Liver (tissue), 3 donors: ENCODE measurements at regions not wholly inside any gene's neighbourhood (a gene's known extent, or its start where the extent isn't known, plus 50 kb on each side); places are given as distances from the start of the nearest gene placed in this dataset.

ENCODE experiments used
- EGR1 ChIP-seq, 2 donors: IDR thresholded peaks; 2 replicates each; pipeline ENCODE4 v1.6.1; 2016 to 2018; ENCODE audit warnings: antibody characterized with exemption in 2 of 2, low read depth in 2 of 2
- GABPA ChIP-seq, 2 donors: IDR thresholded peaks in 1 of 2; conservative IDR thresholded peaks in 1 of 2; 2 replicates each; pipeline ENCODE4 v1.6.1; 2016; ENCODE audit warnings: antibody characterized with exemption in 2 of 2, mild to moderate bottlenecking in 1 of 2, moderate library complexity in 1 of 2
- HNF4G ChIP-seq: IDR thresholded peaks from 2 replicates; pipeline ENCODE4 v1.6.1; 2016; ENCODE audit warnings: antibody characterized with exemption
- JUND ChIP-seq, 2 donors: IDR thresholded peaks; 2 replicates each; pipeline ENCODE4 v1.6.1; 2016; ENCODE audit warnings: antibody characterized with exemption in 2 of 2
- RAD21 ChIP-seq, 2 donors: IDR thresholded peaks; 2 replicates each; pipeline ENCODE4 v1.6.1; 2016; ENCODE audit warnings: antibody characterized with exemption in 2 of 2, mild to moderate bottlenecking in 2 of 2
- REST ChIP-seq: IDR thresholded peaks from 2 replicates; pipeline ENCODE4 v1.6.1; 2016; ENCODE audit warnings: antibody characterized with exemption, mild to moderate bottlenecking
- SP1 ChIP-seq: IDR thresholded peaks from 2 replicates; pipeline ENCODE4 v1.6.1; 2018; ENCODE audit warnings: antibody characterized with exemption, mild to moderate bottlenecking
- TAF1 ChIP-seq: conservative IDR thresholded peaks from 2 replicates; pipeline ENCODE4 v1.6.1; 2016; ENCODE audit warnings: antibody characterized with exemption, mild to moderate bottlenecking
- YY1 ChIP-seq: IDR thresholded peaks from 2 replicates; pipeline ENCODE4 v1.6.1; 2016; ENCODE audit warnings: antibody characterized with exemption, mild to moderate bottlenecking
- TF ChIP-seq, protein P1 (sequence below): fragments of 150-350 bp; IDR thresholded peaks from 2 replicates; pipeline ENCODE4 v1.5.1; 2017; ENCODE audit warnings: improper control_type of control experiment, low read depth, low read length; ENCODE audit not compliant: missing input control
- TF ChIP-seq, protein P2 (sequence below): IDR thresholded peaks from 2 replicates; pipeline ENCODE4 v1.6.1; 2016; ENCODE audit warnings: antibody characterized with exemption
- donor health status: healthy.
- donor health status: healthy.

DNA sequence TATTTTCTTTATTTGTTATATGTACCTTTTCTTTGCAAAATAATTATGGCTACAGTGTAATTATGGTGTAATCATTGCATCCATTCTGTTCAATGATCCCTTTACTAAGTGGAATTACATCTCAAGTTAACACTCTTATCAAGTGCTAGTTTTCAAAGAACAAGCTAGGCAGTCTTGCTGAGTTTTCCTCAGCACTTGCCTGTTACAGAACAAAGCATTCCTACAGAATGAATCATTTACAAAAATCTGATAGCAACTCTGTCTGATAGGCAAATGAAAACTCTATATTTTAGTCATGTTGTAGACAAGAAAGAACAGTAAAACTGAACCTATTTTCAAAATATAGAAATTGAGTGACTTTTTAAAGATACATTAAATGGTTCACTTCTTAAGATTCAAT is 109.8 kb upstream of the POU3F2 start:
- TF ChIP-seq EGR1 (IDR thresholded peaks at IDR 0.05; ENCODE audit: low read depth in 2 of 2), result no peak
- TF ChIP-seq, protein P1, sequence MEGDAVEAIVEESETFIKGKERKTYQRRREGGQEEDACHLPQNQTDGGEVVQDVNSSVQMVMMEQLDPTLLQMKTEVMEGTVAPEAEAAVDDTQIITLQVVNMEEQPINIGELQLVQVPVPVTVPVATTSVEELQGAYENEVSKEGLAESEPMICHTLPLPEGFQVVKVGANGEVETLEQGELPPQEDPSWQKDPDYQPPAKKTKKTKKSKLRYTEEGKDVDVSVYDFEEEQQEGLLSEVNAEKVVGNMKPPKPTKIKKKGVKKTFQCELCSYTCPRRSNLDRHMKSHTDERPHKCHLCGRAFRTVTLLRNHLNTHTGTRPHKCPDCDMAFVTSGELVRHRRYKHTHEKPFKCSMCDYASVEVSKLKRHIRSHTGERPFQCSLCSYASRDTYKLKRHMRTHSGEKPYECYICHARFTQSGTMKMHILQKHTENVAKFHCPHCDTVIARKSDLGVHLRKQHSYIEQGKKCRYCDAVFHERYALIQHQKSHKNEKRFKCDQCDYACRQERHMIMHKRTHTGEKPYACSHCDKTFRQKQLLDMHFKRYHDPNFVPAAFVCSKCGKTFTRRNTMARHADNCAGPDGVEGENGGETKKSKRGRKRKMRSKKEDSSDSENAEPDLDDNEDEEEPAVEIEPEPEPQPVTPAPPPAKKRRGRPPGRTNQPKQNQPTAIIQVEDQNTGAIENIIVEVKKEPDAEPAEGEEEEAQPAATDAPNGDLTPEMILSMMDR, result no peak
- no peak for TF ChIP-seq SP1
- no peak for TF ChIP-seq REST
- TF ChIP-seq TAF1, result no peak
- TF ChIP-seq, protein P2, sequence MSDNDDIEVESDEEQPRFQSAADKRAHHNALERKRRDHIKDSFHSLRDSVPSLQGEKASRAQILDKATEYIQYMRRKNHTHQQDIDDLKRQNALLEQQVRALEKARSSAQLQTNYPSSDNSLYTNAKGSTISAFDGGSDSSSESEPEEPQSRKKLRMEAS, result no peak
- no peak for TF ChIP-seq YY1
- no peak for TF ChIP-seq GABPA (IDR thresholded peaks at IDR 0.05 in 1 of 2, conservative IDR thresholded peaks at IDR 0.05 in 1 of 2)
- TF ChIP-seq JUND (IDR thresholded peaks at IDR 0.05), result no peak
- no peak for TF ChIP-seq HNF4G
- no peak for TF ChIP-seq RAD21 (IDR thresholded peaks at IDR 0.05)
